Fibroblast of villous mesenchyme (primary cell): ENCODE measurements at regions not wholly inside any gene's neighbourhood (a gene's known extent, or its start where the extent isn't known, plus 50 kb on each side); places are given as distances from the start of the nearest gene placed in this dataset.

ENCODE experiments used
- DNase-seq: peaks from one replicate; pipeline ENCODE4 v3.0.0-alpha.2; 2010; ENCODE audit warnings: low read depth
- H3K4me3 ChIP-seq: 2 replicates; pipeline ENCODE4 v1.5.1; 2011; ENCODE audit warnings: low read depth, mild to moderate bottlenecking, low read length
- CTCF ChIP-seq: IDR thresholded peaks from 2 replicates; pipeline ENCODE4 v1.5.1; 2012; ENCODE audit warnings: low read depth, mild to moderate bottlenecking, low read length; ENCODE audit not compliant: insufficient read depth

- TF ChIP-seq CTCF, result no peak
- no peak for DNase-seq
- no peak overlapping the region for H3K4me3 ChIP-seq
These were observed 434.4 kb upstream of the FAM47C start for GRCh38 chrX:36573720-36574119.

- DNase-seq, result no peak
- no peak overlapping the region for H3K4me3 ChIP-seq
- TF ChIP-seq CTCF, result no peak
These were observed 432.5 kb upstream of the FAM47C start for GRCh38 chrX:36575670-36576069.

- no peak for TF ChIP-seq CTCF
- H3K4me3 ChIP-seq, result no peak overlapping the region
- no peak for DNase-seq
These were observed 431.2 kb upstream of the FAM47C start for GRCh38 chrX:36577006-36577405.

GRCh38 chrX:36581030-36581429 lies 427.1 kb upstream of the FAM47C start:
- H3K4me3 ChIP-seq, result no peak overlapping the region
- TF ChIP-seq CTCF, result no peak
- no peak for DNase-seq

- H3K4me3 ChIP-seq, result no peak overlapping the region
- no peak for DNase-seq
- TF ChIP-seq CTCF, result no peak
These were observed 424.5 kb upstream of the FAM47C start for GRCh38 chrX:36583674-36584073.

GRCh38 chrX:36609616-36610585 lies 398.3 kb upstream of the FAM47C start:
- H3K4me3 ChIP-seq, result no peak overlapping the region
- no peak for DNase-seq
- no peak for TF ChIP-seq CTCF
